Tibial artery (tissue), 4 donors: ENCODE measurements at regions not wholly inside any gene's neighbourhood (a gene's known extent, or its start where the extent isn't known, plus 50 kb on each side); places are given as distances from the start of the nearest gene placed in this dataset.

Source experiments
- DNase-seq, 2 donors: peaks; one replicate each; pipeline ENCODE4 v3.0.0-alpha.2; 2019
- H3K27ac ChIP-seq, 2 donors: fragments of 200-600 bp; sonication (generic) in 1 of 2; 1 replicate in 1 of 2; 2 replicates in 1 of 2; pipeline ENCODE4 v1.5.1; 2018 to 2019; ENCODE audit warnings: mild to moderate bottlenecking in 1 of 2
- H3K27me3 ChIP-seq, 2 donors: fragments of 200-600 bp; sonication (generic) in 1 of 2; one replicate each; pipeline versions ENCODE4 v1.5.1 to v1.6.0; 2016 to 2019
- H3K36me3 ChIP-seq, 3 donors: fragments of 200-600 bp; sonication (generic) in 2 of 3; one replicate each; pipeline ENCODE4 v1.5.1; 2016 to 2019; ENCODE audit warnings: mild to moderate bottlenecking in 2 of 3
- H3K4me1 ChIP-seq, 4 donors: fragments of 200-600 bp; sonication (generic) in 2 of 4; 1 replicate in 3 of 4; 2 replicates in 1 of 4; pipeline ENCODE4 v1.5.1; 2016 to 2019
- H3K4me3 ChIP-seq, 2 donors: fragments of 200-600 bp; sonication (generic) in 1 of 2; 1 replicate in 1 of 2; 2 replicates in 1 of 2; pipeline ENCODE4 v1.5.1; 2018 to 2019; ENCODE audit warnings: mild to moderate bottlenecking in 2 of 2
- H3K9me3 ChIP-seq, 3 donors: fragments of 200-600 bp; sonication (generic) in 1 of 3; one replicate each; pipeline ENCODE4 v1.5.1; 2016 to 2019
- CTCF ChIP-seq, 2 experiments: fragments of 200-600 bp in 1 of 2; fragments of 450-650 bp in 1 of 2; IDR thresholded peaks; one replicate each; pipeline ENCODE4 v1.5.1; 2017 to 2019; ENCODE audit warnings: antibody characterized with exemption in 2 of 2, mild to moderate bottlenecking in 1 of 2, moderate library complexity in 1 of 2
- intact Hi-C: fragments of 100-400 bp; cut with DNase I; formaldehyde crosslinking; loops from one replicate; pipeline ENCODE4 v1.15.0; 2023; ENCODE audit warnings: low total_unique reads

- intact Hi-C loops: no loop called here
- no peaks in the 10 kb centered on the region for H3K36me3 ChIP-seq
- TF ChIP-seq CTCF (IDR thresholded peaks at IDR 0.05): no peak
- H3K9me3 ChIP-seq: no peaks in the 10 kb centered on the region
- H3K27me3 ChIP-seq: no peaks in the 10 kb centered on the region
- H3K4me3 ChIP-seq: no peak overlapping the region
- no peaks in the 10 kb centered on the region for H3K4me1 ChIP-seq
- DNase-seq: no peak
- no peak overlapping the region for H3K27ac ChIP-seq
Measured at GRCh38 chr6:103538381-103538780, 1321.3 kb downstream of the HACE1 start.

- no peaks in the 10 kb centered on the region for H3K4me1 ChIP-seq
- no peaks in the 10 kb centered on the region for H3K9me3 ChIP-seq
- H3K36me3 ChIP-seq: no peaks in the 10 kb centered on the region
- intact Hi-C loops: no loop called here
- DNase-seq: no peak
- H3K27me3 ChIP-seq: no peaks in the 10 kb centered on the region
- no peak for TF ChIP-seq CTCF (IDR thresholded peaks at IDR 0.05)
- H3K27ac ChIP-seq: no peak overlapping the region
- H3K4me3 ChIP-seq: no peak overlapping the region
Measured at GRCh38 chr6:103534814-103535213, 1324.9 kb downstream of the HACE1 start.

- H3K27ac ChIP-seq: no peak overlapping the region
- H3K4me3 ChIP-seq: no peak overlapping the region
- no peaks in the 10 kb centered on the region for H3K27me3 ChIP-seq
- TF ChIP-seq CTCF (IDR thresholded peaks at IDR 0.05): no peak
- H3K36me3 ChIP-seq: no peaks in the 10 kb centered on the region
- H3K4me1 ChIP-seq: no peaks in the 10 kb centered on the region
- no peaks in the 10 kb centered on the region for H3K9me3 ChIP-seq
- no peak for DNase-seq
- intact Hi-C loops: no loop called here
Measured at GRCh38 chr6:103534095-103534494, 1325.6 kb downstream of the HACE1 start.

GRCh38 chr6:103522045-103522444 is 1337.7 kb downstream of the HACE1 start:
- H3K36me3 ChIP-seq: no peaks in the 10 kb centered on the region
- no peak for DNase-seq
- H3K4me1 ChIP-seq: no peaks in the 10 kb centered on the region
- no peak for TF ChIP-seq CTCF (IDR thresholded peaks at IDR 0.05)
- intact Hi-C loops: no loop called here
- no peaks in the 10 kb centered on the region for H3K27me3 ChIP-seq
- H3K4me3 ChIP-seq: no peak overlapping the region
- no peak overlapping the region for H3K27ac ChIP-seq
- no peaks in the 10 kb centered on the region for H3K9me3 ChIP-seq

GRCh38 chr6:103516336-103516735 is 1343.4 kb downstream of the HACE1 start:
- H3K9me3 ChIP-seq: no peaks in the 10 kb centered on the region
- H3K4me1 ChIP-seq: no peaks in the 10 kb centered on the region
- no peaks in the 10 kb centered on the region for H3K27me3 ChIP-seq
- intact Hi-C loops: no loop called here
- no peak for TF ChIP-seq CTCF (IDR thresholded peaks at IDR 0.05)
- no peak overlapping the region for H3K4me3 ChIP-seq
- no peaks in the 10 kb centered on the region for H3K36me3 ChIP-seq
- H3K27ac ChIP-seq: no peak overlapping the region
- no peak for DNase-seq

- Histone ChIP-seq H3K27me3 (no peaks in the 10 kb centered on the region), H3K4me1 (no peaks in the 10 kb centered on the region), H3K9me3 (no peaks in the 10 kb centered on the region), H3K36me3 (no peaks in the 10 kb centered on the region), H3K4me3 (no peak overlapping the region), H3K27ac (no peak overlapping the region)
- intact Hi-C loops: no loop called here
- DNase-seq: no peak
- TF ChIP-seq CTCF (IDR thresholded peaks at IDR 0.05): no peak
Measured at GRCh38 chr6:103507052-103507451, 1352.7 kb downstream of the HACE1 start.
